K562 (cell line): ENCODE measurements at regions not wholly inside any gene's neighbourhood (a gene's known extent, or its start where the extent isn't known, plus 50 kb on each side); places are given as distances from the start of the nearest gene placed in this dataset.

ENCODE experiments used
- ATAC-seq: fragments of 200-7000 bp; cut with Tn5 transposase; 3 replicates; pipeline ENCODE4 v1.9.1; 2020; ENCODE audit warnings: moderate library complexity
- BruUV-seq: library from RNA; stranded (reverse); fragments of 400-500 nt; replicated peaks from 2 replicates; lab custom pipeline; 2021; lab: Mats Ljungman, UMichigan
- CTCF ChIA-PET: fragments of 300-600 bp; formaldehyde crosslinking; extraction: SDS; loops from one replicate; lab custom pipeline; 2021; ENCODE audit warnings: low intra/inter-chr PET ratio; lab: Yijun Ruan, JAX
- POLR2A ChIA-PET: fragments of 300-600, 350-650 bp; sonication (Branson Sonifier 250); formaldehyde crosslinking; extraction: SDS; loops from one replicate; lab custom pipeline; 2021; ENCODE audit warnings: antibody characterized with exemption, inconsistent platforms; lab: Yijun Ruan, JAX
- DNase-seq, 4 experiments: peaks; one replicate each; pipeline versions ENCODE4 v3.0.0 to v3.0.0-alpha.2; 2011 to 2018; ENCODE audit warnings: low spot score in 3 of 4, mixed read lengths in 3 of 4; ENCODE audit errors: extremely low read depth in 1 of 4
- FAIRE-seq: peaks from 2 replicates; lab custom pipeline; 2011; peaks lifted over from hg19 to GRCh38; lab: Jason Lieb, UNC
- H2AFZ ChIP-seq: 2 replicates; pipeline ENCODE4 v1.6.0; 2011; ENCODE audit warnings: low read depth, low read length, control low read depth, inconsistent platforms
- H3K27ac ChIP-seq: fragments of 200-600 bp; 3 replicates; pipeline ENCODE4 v1.8.0; 2011; ENCODE audit warnings: low read depth, mild to moderate bottlenecking, control low read depth, inconsistent platforms, low read length, moderate library complexity, mixed read lengths; ENCODE audit errors: extremely low read depth
- H3K27me3 ChIP-seq, 2 experiments: fragments of 300-600 bp in 1 of 2; 2 replicates in 1 of 2; 3 replicates in 1 of 2; pipeline versions ENCODE4 v1.6.0 to v1.8.0; 2011; ENCODE audit warnings: inconsistent platforms in 2 of 2, low read length in 2 of 2, mild to moderate bottlenecking in 1 of 2, mixed read lengths in 1 of 2, moderate library complexity in 1 of 2; ENCODE audit not compliant: control insufficient read depth in 2 of 2, insufficient read depth in 2 of 2
- H3K36me3 ChIP-seq: fragments of 300-600 bp; 3 replicates; pipeline ENCODE4 v1.8.0; 2011; ENCODE audit warnings: mild to moderate bottlenecking, low read length, inconsistent platforms; ENCODE audit not compliant: control insufficient read depth, insufficient read depth
- H3K4me1 ChIP-seq, 2 experiments: fragments of 200-600 bp in 1 of 2; replicated peaks in 1 of 2; 2 replicates in 1 of 2; 3 replicates in 1 of 2; pipeline versions ENCODE4 v1.5.1 to v1.8.0; 2011; ENCODE audit warnings: inconsistent platforms in 2 of 2, low read length in 2 of 2, mild to moderate bottlenecking in 1 of 2, mixed read lengths in 1 of 2, moderate library complexity in 1 of 2; ENCODE audit not compliant: control insufficient read depth in 2 of 2, insufficient read depth in 2 of 2
- H3K4me2 ChIP-seq: 2 replicates; pipeline ENCODE4 v1.6.1; 2011; ENCODE audit warnings: low read length, control low read depth, inconsistent platforms, mixed read lengths; ENCODE audit not compliant: insufficient read depth
- H3K4me3 ChIP-seq: fragments of 200-600 bp; sonication (generic), shearing (Covaris generic); 2 replicates; pipeline ENCODE4 v1.5.1; 2016; ENCODE audit warnings: control low read depth, inconsistent platforms
- H3K79me2 ChIP-seq: fragments of 200-600 bp; 3 replicates; pipeline ENCODE4 v1.8.0; 2011; ENCODE audit warnings: low read length, inconsistent platforms; ENCODE audit not compliant: control insufficient read depth, insufficient read depth
- H3K9ac ChIP-seq, 2 experiments: 2 replicates each; pipeline versions ENCODE4 v1.6.0 to v1.6.1; 2011; ENCODE audit warnings: low read depth in 2 of 2, low read length in 2 of 2, control low read depth in 1 of 2, inconsistent platforms in 1 of 2, mild to moderate bottlenecking in 1 of 2, mixed read lengths in 1 of 2; ENCODE audit not compliant: insufficient read depth in 1 of 2
- H3K9me1 ChIP-seq: one replicate; pipeline ENCODE4 v1.6.0; 2011; ENCODE audit warnings: inconsistent platforms, mild to moderate bottlenecking, low read length, moderate library complexity; ENCODE audit not compliant: control insufficient read depth, insufficient read depth
- H3K9me3 ChIP-seq: replicated peaks from 2 replicates; pipeline ENCODE4 v1.5.1; 2011; ENCODE audit warnings: low read depth, low read length, inconsistent platforms; ENCODE audit not compliant: control insufficient read depth, insufficient read depth
- H4K20me1 ChIP-seq: replicated peaks from 2 replicates; pipeline ENCODE4 v1.6.1; 2011; ENCODE audit warnings: low read length, inconsistent platforms, mixed read lengths; ENCODE audit not compliant: control insufficient read depth, insufficient read depth
- ARID3B ChIP-seq: fragments of 250-450 bp; sonication (Bioruptor Pico); IDR thresholded peaks from 2 replicates; pipeline ENCODE4 v1.4.0; 2020; ENCODE audit warnings: borderline replicate concordance
- RAD21 ChIP-seq, 2 experiments: fragments of 250-450 bp in 1 of 2; fragments of 450-650 bp in 1 of 2; sonication (Bioruptor Pico) in 1 of 2; formaldehyde crosslinking in 1 of 2; IDR thresholded peaks in 1 of 2; conservative IDR thresholded peaks in 1 of 2; 2 replicates each; pipeline versions ENCODE4 v1.4.0 to v1.8.0; 2020 to 2022; ENCODE audit warnings: mild to moderate bottlenecking in 2 of 2, moderate library complexity in 1 of 2
- ZNF175 ChIP-seq: fragments of 200-800 bp; sonication (Bioruptor generic); IDR thresholded peaks from 2 replicates; pipeline ENCODE4 v1.6.1; 2016; ENCODE audit warnings: low read depth, mild to moderate bottlenecking, missing genetic modification characterization, missing compliant biosample characterization
- ZNF263 ChIP-seq: sonication (generic); formaldehyde crosslinking; IDR thresholded peaks from 2 replicates; pipeline ENCODE4 v1.8.0; 2022; ENCODE audit warnings: mild to moderate bottlenecking, missing genetic modification reagents, borderline replicate concordance
- WGBS: fragments of 100-300 bp; shearing (Covaris generic); methylation state at CpG from one replicate; pipeline ENCODE4 v1.1.6; 2016; ENCODE audit warnings: low coverage, mixed read lengths; ENCODE audit not compliant: insufficient coverage; ENCODE audit errors: missing lambda C conversion rate; 5-methylcytosine and 5-hydroxymethylcytosine counted together
- in situ Hi-C: fragments of 300-500 bp; cut with MboI; formaldehyde crosslinking; loops from 4 replicates; pipeline ENCODE4 v1.15.0; 2018; ENCODE audit warnings: inconsistent platforms, mixed read lengths
- intact Hi-C: fragments of 100-400 bp; cut with micrococcal nuclease; formaldehyde crosslinking; loops from 2 replicates; pipeline ENCODE4 v1.14.2; 2022
- TF ChIP-seq, protein P1 (sequence below), 2 experiments: fragments of 450-650 bp; formaldehyde crosslinking in 1 of 2; IDR thresholded peaks; 2 replicates each; pipeline versions ENCODE4 v1.4.0 to v1.6.1; 2014 to 2020; ENCODE audit warnings: mild to moderate bottlenecking in 2 of 2, borderline replicate concordance in 1 of 2, low read depth in 1 of 2
- TF ChIP-seq, protein P2 (sequence below): IDR thresholded peaks from 2 replicates; pipeline ENCODE4 v1.6.1; 2011; ENCODE audit warnings: borderline replicate concordance, low read depth, mild to moderate bottlenecking, moderate library complexity, low read length; ENCODE audit not compliant: insufficient read depth, poor library complexity, severe bottlenecking

- in situ Hi-C loops, result no loop called here
- no TSS peak for BruUV-seq
- H3K9ac ChIP-seq, result no peak overlapping the region
- H3K27ac ChIP-seq, result no peak overlapping the region
- peak; percentile 65 for FAIRE-seq
- H3K9me3 ChIP-seq, result no peaks in the 10 kb centered on the region
- DNase-seq, result peak; percentile 59 to 73 (median 70)
- no peak overlapping the region for H2AFZ ChIP-seq
- no peaks in the 10 kb centered on the region for H3K27me3 ChIP-seq
- intact Hi-C loops, result loop anchor here (2.0 to 5.0 kb wide), 2 partner anchors 82 to 1259 kb away; no protein-coding TSS in a partner anchor
- no peak overlapping the region for H3K4me2 ChIP-seq
- H4K20me1 ChIP-seq, result no peaks in the 10 kb centered on the region
- ChIA-PET CTCF (interaction anchor here (0.7 to 1.2 kb wide), 2 partner anchors 81 to 84 kb away, joined by 3 to 5 read pairs; no protein-coding TSS in a partner anchor), POLR2A (no interaction called here)
- no peaks in the 10 kb centered on the region for H3K79me2 ChIP-seq
- peak; percentile 87 for ATAC-seq
- H3K4me1 ChIP-seq, result no peaks in the 10 kb centered on the region
- WGBS, result 0% methylated on average over 6 of the region's 6 CpGs
- no peak overlapping the region for H3K4me3 ChIP-seq
- H3K36me3 ChIP-seq, result no peaks in the 10 kb centered on the region
- no peaks in the 10 kb centered on the region for H3K9me1 ChIP-seq
- TF ChIP-seq, protein P1, sequence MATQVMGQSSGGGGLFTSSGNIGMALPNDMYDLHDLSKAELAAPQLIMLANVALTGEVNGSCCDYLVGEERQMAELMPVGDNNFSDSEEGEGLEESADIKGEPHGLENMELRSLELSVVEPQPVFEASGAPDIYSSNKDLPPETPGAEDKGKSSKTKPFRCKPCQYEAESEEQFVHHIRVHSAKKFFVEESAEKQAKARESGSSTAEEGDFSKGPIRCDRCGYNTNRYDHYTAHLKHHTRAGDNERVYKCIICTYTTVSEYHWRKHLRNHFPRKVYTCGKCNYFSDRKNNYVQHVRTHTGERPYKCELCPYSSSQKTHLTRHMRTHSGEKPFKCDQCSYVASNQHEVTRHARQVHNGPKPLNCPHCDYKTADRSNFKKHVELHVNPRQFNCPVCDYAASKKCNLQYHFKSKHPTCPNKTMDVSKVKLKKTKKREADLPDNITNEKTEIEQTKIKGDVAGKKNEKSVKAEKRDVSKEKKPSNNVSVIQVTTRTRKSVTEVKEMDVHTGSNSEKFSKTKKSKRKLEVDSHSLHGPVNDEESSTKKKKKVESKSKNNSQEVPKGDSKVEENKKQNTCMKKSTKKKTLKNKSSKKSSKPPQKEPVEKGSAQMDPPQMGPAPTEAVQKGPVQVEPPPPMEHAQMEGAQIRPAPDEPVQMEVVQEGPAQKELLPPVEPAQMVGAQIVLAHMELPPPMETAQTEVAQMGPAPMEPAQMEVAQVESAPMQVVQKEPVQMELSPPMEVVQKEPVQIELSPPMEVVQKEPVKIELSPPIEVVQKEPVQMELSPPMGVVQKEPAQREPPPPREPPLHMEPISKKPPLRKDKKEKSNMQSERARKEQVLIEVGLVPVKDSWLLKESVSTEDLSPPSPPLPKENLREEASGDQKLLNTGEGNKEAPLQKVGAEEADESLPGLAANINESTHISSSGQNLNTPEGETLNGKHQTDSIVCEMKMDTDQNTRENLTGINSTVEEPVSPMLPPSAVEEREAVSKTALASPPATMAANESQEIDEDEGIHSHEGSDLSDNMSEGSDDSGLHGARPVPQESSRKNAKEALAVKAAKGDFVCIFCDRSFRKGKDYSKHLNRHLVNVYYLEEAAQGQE (IDR thresholded peaks at IDR 0.05; ENCODE audit: borderline replicate concordance), result 0 out of 2 replicates have a peak, but pooled peaks have one; percentile 6
- TF ChIP-seq, protein P1 (CRISPR knock-in tag; IDR thresholded peaks at IDR 0.05; ENCODE audit: low read depth), result no peak
- TF ChIP-seq ZNF263 (CRISPR knock-in tag), result 0 out of 2 replicates have a peak, but pooled peaks have one; percentile 27
- TF ChIP-seq ZNF175 (CRISPR knock-in tag), result no peak
- TF ChIP-seq ARID3B (CRISPR knock-in tag), result no peak
- TF ChIP-seq, protein P2, sequence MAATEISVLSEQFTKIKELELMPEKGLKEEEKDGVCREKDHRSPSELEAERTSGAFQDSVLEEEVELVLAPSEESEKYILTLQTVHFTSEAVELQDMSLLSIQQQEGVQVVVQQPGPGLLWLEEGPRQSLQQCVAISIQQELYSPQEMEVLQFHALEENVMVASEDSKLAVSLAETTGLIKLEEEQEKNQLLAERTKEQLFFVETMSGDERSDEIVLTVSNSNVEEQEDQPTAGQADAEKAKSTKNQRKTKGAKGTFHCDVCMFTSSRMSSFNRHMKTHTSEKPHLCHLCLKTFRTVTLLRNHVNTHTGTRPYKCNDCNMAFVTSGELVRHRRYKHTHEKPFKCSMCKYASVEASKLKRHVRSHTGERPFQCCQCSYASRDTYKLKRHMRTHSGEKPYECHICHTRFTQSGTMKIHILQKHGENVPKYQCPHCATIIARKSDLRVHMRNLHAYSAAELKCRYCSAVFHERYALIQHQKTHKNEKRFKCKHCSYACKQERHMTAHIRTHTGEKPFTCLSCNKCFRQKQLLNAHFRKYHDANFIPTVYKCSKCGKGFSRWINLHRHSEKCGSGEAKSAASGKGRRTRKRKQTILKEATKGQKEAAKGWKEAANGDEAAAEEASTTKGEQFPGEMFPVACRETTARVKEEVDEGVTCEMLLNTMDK, result peak; percentile 68
- TF ChIP-seq RAD21 (CRISPR knock-in tag; conservative IDR thresholded peaks at IDR 0.05 in 1 of 2, IDR thresholded peaks at IDR 0.05 in 1 of 2), result peak; percentile 31 to 64; a peak in 2 of 4 replicates
These were observed 51.4 kb upstream of the CHSY3 start for GRCh38 chr5:129852747-129853352.
